HG02678 (cell line): ENCODE measurements at regions not wholly inside any gene's neighbourhood (a gene's known extent, or its start where the extent isn't known, plus 50 kb on each side); places are given as distances from the start of the nearest gene placed in this dataset.

ENCODE experiments used
- ATAC-seq: cut with Tn5 transposase; IDR thresholded peaks from one replicate; pipeline ENCODE4 v1.9.1; 2021; ENCODE audit warnings: mild to moderate bottlenecking, moderate library complexity; ENCODE audit not compliant: unreplicated experiment

GRCh38 chrX:110408949-110409588 lies 50.4 kb downstream of the RTL9 start:
- no peak for ATAC-seq

- ATAC-seq: no peak
Measured at GRCh38 chrX:110409925-110410324, 51.3 kb downstream of the RTL9 start.

GRCh38 chrX:110410603-110411002 lies 52.0 kb downstream of the RTL9 start:
- no peak for ATAC-seq

DNA sequence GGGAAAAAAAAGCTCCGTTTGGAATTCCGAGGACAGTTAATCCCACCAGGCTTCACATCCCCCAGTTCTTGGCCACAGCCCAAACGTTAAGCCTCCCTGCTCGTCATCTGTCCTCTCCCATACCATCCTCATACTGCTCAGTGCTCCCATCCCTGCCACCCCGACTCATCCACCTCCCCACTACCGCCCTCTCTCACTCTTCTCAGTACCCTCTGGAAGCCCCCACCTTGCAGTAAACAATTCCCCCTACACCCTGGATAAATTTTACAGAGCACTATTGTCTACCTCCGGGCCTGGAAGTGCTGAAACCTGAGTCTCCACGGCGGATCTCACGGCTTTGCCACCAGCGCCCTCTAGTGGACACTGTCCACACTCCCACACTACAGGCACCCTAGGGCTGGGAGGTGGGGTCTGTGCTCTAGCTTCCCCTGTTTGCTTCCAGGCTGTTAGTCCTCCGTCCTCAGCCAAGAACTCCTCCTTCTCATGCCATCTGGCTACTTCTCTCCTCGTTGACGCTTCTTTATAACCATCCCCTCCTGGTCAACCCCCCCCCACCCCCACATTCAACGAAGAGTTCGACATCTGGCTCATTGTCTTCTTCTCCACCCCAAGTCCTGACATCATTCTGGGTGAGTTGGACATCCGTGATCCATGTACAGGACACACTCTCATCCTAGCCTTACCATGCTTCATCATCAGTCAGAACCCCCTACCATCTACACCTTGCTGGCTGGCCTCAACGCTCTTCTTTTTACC lies 54.5 kb downstream of the RTL9 start:
- ATAC-seq: peak; percentile 79

- no peak for ATAC-seq
Measured at GRCh38 chrX:110413727-110414124, 55.1 kb downstream of the RTL9 start.

DNA sequence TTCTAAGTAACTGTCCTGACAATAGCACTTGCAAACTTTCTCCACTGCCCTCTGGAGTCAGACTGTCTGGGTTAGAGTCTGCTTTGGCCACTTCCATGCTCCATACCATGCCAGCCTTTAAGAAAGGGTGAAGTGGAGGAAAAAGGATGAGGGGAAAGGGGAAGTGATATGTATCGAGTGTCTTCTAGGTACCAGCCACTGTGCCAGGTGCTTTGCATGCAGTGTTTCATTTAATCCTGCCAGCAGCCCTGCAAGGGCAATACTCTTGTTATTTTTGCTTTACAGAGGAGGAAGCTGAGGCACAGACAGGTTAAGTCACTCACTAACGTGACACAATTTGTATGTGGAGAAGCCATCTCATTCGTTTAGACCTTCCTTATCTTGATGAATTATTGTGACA lies 55.6 kb downstream of the RTL9 start:
- no peak for ATAC-seq

GRCh38 chrX:110414679-110415439 lies 56.2 kb downstream of the RTL9 start:
- peak; percentile 74 for ATAC-seq

GRCh38 chrX:110415440-110416170 lies 57.0 kb downstream of the RTL9 start:
- ATAC-seq: no peak

DNA sequence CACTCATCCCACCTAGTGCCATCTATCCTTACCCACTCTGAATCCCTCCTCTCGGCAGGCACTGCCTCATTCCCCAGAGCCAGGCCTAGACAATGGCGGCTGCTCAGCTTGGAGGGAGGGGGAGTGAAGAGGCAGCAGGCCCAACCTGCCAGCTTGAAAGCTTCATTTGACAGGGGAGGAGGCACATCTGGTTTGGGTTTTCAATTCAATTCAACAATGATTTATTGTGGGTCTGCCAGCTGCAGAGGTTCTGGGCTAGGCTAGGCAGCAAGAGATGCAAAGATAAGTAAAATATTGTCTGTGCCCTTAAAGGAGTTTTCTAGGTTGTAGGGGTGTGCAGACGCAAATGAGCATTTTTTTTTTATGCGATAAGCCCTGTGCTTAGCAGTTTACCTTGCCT lies 58.5 kb downstream of the RTL9 start:
- no peak for ATAC-seq

- ATAC-seq: no peak
Measured at GRCh38 chrX:110418316-110419235, 59.9 kb downstream of the RTL9 start.

DNA sequence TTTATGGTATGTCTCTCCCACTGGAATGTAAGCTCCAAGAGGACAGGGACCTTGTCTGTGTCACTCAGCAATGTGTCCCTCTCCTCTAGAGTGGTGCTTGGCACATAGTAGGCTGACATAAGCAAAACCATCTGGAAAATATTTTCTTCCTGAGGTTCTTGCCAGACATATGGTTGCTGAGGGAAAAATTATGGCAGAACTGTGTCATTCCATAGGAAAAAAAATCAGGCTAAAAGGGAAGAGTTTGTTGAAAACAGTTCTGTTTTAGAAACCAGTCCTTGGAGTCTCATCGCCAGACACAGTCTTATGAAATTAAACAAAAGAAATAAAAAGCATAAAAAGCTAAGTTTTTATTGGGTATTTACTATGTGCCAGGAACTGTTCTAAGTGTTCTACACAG lies 60.9 kb downstream of the RTL9 start:
- ATAC-seq: no peak

- ATAC-seq: no peak
Measured at GRCh38 chrX:110420771-110421499, 62.3 kb downstream of the RTL9 start.

- ATAC-seq: no peak
Measured at GRCh38 chrX:110421500-110422455, 63.1 kb downstream of the RTL9 start.

DNA sequence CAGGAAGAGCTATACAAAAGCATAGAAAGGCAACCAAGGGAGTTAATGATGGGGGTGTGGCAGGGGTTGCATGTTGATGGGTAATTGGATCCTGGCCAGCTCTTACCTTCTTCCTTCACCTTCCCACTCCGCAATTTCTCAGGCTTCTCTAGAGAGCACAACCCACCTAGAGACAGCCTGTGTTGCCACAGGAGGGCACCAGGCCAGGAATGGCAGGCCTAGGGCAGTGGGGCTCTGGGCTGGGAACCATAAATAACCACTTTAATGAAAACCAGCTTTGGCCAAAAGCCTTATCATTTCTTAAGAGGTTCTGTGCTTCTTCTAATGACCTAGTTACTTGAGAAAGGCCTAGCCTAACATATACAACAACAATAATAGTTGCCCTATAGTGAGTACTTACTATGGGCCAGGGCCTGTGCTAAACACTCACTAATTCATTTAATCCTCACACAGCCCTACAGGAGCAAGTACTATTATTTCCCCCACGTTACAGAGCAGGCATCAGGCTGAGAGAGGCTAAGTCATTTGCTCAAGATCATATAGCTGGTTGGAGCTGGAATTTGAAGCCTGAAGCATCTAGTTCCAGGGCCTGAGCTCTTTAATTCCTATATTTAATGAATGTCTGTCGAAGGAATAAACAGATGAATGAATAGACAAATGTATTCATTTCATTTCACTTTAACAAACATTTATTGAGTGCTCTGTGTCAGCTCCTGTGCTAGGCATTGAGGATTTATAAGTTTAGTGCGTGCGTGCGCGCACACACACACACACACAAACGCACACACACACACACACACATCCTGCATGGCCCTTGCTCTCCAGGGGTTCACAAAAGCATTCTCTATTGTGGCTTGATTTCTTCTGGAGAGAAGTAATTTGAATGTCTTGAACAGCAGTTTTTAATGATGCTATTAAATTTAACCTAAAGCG lies 66.8 kb downstream of the RTL9 start:
- no peak for ATAC-seq

- no peak for ATAC-seq
Measured at GRCh38 chrX:110426155-110426504, 67.5 kb downstream of the RTL9 start.

GRCh38 chrX:110427076-110427475 lies 68.4 kb downstream of the RTL9 start:
- ATAC-seq: no peak

DNA sequence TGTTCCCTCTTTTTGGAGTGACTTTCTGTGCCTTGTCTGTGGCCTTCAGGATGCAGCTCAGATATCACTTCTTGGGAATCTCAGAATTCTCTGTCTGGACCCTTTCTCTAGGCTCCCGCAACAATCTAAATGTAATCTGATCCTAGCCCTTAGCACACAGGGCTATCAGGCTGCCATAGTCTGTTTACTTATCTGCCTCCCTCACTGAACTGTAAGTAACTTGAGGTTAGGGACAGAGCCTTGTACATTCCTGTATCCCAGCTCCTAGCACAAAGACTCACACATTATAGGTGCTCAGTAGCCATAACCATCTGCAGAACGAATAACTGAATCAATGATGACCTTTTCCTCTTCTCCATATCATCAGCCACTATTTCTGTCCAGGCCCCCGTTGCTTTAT lies 69.5 kb downstream of the RTL9 start:
- no peak for ATAC-seq
